T47D (cell line): ENCODE measurements at regions not wholly inside any gene's neighbourhood (a gene's known extent, or its start where the extent isn't known, plus 50 kb on each side); places are given as distances from the start of the nearest gene placed in this dataset.
"Not testable (repeated sequence)": the region's sequence is repeated elsewhere in the genome, so short reads cannot be mapped to it uniquely, and the experiment has no call there.

Source experiments
- DNase-seq, 2 experiments: peaks; one replicate each; pipeline versions ENCODE4 v3.0.0 to v3.0.0-alpha.2; 2011 to 2012; ENCODE audit warnings: low read depth in 1 of 2, low spot score in 1 of 2
- JUND ChIP-seq: IDR thresholded peaks from 2 replicates; pipeline ENCODE4 v1.6.1; 2012; ENCODE audit warnings: low read depth
- in situ Hi-C: cut with HindIII; loops from 2 replicates; pipeline ENCODE4 v1.10.0; 2016; ENCODE audit warnings: low sequenced_read_pairs, low pct_unique_long_range_greater_than_20kb

DNA sequence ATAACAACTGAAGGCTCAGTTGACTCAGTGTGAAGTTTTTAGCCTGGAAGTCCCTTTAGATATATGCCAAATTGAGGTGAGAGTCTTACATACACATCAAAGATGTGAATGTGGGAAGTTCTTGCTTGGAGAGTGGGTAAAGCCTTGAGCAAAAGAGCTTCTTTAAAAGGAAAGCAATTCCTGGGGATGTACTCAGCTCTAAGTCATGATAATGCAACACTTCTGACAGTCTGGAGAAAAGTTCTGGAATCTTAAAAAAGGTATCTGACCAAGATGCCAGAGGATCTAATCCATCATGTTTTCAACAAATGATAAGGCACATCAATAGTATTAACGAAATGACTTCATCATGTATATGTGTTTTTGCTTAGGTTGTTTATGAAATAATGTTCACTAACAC, 351.2 kb downstream of the CDH19 start:
- in situ Hi-C loops, result no loop called here

DNA sequence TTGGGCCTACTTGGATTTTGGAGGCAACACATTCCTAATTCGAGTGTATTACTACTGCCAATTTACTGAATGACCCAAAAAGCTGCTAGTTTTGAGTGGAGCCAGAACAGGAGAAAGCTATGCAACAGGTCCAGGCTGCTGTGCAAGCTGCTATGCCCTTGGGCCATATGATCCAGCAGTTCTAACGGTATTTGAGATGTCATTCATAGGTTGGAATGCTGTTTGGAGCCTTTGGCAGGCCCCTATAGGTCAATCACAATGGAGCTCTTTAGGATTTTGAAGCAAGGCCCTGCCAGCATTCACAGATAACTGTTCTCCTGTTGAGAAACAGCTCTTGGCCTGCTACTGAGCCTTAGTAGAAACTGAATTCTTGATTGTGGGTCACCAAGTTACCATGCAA, 368.7 kb downstream of the CDH19 start:
- DNase-seq, result peak in 1 of 2 experiments; percentile 7
- in situ Hi-C loops, result no loop called here
- no peak for TF ChIP-seq JUND

More for the DNA sequence above, 351.2 kb downstream of the CDH19 start:
- DNase-seq, result no peak
- TF ChIP-seq JUND, result no peak

DNA sequence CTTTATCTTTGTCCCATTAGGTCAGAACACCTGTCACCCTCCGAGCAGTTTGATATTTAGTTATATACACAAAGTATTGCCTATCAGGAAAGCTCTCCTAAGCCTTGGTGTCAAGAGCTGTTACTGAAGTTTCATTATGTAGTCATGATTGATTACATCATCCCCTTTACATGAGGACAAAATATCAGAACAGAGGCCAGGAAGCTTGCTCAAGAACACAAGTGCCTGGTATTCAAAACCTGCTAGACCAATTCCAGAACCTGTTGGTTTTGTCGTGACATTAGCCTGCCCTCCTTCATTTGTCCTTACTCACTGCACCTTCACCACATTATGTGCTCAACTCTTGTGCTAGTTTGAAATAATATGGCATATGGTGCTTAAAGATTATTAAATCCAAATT, 377.1 kb downstream of the CDH19 start:
- in situ Hi-C loops, result no loop called here
- no peak for TF ChIP-seq JUND
- DNase-seq, result peak; percentile 1 to 85

DNA sequence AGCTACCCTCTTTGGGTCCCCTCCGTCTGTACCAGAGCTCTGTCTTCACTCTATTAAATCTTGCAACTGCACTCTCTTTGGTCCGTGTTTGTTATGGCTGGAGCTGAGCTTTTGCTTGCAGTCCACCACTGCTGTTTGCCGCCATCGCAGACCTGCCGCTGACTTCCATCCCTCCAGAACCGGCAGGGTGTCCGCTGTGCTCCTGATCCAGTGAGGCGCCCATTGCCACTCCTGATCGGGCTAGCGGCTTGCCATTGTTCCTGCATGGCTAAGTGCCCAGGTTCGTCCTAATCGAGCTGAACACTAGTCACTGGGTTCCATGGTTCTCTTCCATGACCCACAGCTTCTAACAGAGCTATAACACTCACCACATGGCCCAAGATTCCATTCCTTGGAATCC, 380.6 kb downstream of the CDH19 start:
- in situ Hi-C loops, DNase-seq: not testable (repeated sequence)

DNA sequence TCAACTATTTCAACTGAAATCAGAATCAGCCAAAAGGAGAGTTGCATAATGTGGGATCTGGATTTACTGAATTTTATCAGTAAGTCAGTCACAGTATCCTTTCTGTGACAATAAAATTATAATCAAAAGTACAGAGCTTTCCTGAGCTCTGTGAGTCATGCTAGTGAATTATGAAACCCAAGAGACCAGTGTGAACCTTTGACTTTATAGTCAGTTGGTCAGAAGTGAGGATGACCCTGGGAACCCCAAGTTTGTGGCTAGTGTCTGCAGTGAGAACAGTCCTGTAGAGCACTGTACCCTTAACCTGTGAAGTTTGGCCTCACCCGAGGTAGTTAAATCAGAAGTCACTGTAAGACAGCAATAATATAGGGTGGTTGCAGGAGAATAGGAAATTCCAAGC, 381.7 kb downstream of the CDH19 start:
- TF ChIP-seq JUND, result no peak
- DNase-seq, result no peak
- in situ Hi-C loops, result no loop called here

DNA sequence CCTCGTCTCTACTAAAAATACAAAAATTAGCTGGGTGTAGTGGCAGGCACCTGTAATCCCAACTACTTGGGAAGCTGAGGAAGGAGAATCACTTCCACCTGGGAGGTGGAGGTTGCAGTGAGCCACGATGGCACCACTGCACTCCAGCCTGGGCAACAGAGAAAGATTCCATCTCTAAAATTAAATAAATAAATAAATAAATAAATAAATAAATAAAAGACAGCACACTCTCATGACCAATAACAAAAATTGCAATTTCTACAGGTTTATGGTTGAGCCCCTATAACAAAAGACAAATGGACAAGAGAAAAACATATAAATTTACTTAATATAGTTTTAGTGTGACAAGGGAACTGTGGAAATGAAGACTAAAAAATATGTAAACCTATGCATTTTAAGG, 384.1 kb downstream of the CDH19 start:
- in situ Hi-C loops, result no loop called here

DNA sequence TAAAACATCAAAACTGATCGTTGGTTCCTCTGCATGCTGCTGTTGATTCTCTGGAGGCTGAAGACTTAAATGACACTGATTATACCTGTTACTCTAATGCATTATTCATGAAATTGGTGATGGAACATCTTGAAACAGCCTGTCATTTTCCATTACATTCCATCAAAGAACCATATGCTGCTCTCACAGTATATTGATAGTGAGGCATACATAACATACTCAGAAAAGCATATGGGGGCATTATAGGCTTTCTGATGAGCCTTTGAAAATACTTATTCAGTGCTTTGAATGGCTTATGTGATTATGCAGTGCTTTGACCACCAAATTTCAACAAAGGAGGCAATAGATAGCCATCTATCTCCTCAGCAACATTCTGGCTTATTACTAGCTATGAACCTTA, 392.1 kb downstream of the CDH19 start:
- TF ChIP-seq JUND, result no peak
- DNase-seq, result no peak
- in situ Hi-C loops, result no loop called here

More for the DNA sequence above, 384.1 kb downstream of the CDH19 start:
- DNase-seq, result no peak
- no peak for TF ChIP-seq JUND

DNA sequence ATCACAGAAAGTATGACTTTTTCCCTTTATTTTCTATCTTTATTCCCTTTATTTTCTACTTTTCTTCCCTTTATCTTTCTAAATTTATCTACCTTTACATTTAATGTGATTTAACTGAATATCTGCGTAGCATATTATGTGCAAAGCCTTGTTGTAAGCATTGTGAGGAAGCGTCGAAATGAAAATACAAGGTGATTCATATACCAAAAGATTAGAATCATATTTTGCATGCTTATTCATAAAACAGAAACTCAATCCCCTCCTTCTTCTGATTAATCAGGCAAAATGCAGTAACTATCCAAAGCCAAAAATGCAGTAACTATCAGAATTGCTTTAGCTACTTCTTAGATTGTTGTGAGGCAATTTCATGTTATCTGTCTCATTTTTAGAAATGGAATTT, 393.0 kb downstream of the CDH19 start:
- in situ Hi-C loops, result no loop called here
- DNase-seq, result no peak
- no peak for TF ChIP-seq JUND

DNA sequence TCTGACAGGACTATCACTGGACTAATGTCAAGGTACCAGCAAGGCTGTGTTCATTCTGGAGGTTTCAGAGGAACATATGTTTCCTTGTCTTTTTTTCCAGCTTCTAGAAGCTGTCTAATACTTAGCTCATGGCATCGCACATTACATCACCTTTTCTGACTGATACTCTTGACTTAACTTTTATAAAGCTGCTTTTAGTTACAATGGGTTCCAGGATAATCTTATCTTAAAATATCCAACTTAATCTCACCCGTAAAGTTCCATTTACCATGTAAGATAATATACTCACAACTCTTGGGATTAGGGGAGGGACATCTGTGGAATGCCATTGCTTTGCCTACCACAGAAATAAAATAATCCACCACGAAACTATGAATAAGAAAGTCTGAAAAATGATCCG, 394.2 kb downstream of the CDH19 start:
- in situ Hi-C loops, result no loop called here
- no peak for DNase-seq
- no peak for TF ChIP-seq JUND

DNA sequence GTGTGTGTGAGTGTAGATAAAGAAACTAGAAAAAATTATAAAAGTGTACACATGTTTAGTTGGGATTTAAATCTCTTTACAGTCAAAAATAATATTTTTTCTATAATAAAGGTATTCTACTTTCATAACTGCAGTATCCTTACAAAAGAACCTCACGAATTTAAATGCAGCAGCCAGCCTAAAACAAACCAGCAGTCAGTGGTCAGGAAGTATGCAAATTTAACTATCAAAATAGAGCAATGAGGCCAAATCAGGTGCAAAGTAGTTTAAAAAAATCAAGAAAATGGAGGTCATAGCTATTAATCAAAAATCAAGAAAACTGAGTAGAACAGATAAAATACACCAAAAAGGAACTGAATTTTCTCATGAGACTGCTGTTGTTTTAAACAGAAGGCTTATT, 407.1 kb downstream of the CDH19 start:
- in situ Hi-C loops, result no loop called here
- no peak for DNase-seq
- TF ChIP-seq JUND, result no peak

DNA sequence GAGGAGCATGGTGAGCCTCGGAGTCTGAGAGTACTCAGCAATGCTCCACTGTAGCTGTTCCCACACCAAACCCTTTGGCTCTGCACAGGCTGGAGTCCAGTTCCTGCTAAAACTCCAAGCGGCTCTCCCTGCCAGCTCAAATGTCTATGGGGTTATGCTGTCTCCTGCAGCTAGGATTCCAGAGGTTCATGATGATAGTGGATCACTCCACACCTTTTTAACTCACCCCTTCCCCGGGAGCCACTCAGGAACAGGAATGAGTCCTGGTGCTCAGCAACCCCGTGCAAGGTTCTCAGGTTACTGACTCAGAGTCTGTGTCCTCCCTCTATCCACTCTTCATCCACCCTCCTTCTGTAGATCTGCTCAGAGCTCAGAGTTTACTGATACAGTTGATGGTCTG, 410.0 kb downstream of the CDH19 start:
- DNase-seq, result peak in 1 of 2 experiments; percentile 7
- no peak for TF ChIP-seq JUND
- in situ Hi-C loops, result no loop called here

DNA sequence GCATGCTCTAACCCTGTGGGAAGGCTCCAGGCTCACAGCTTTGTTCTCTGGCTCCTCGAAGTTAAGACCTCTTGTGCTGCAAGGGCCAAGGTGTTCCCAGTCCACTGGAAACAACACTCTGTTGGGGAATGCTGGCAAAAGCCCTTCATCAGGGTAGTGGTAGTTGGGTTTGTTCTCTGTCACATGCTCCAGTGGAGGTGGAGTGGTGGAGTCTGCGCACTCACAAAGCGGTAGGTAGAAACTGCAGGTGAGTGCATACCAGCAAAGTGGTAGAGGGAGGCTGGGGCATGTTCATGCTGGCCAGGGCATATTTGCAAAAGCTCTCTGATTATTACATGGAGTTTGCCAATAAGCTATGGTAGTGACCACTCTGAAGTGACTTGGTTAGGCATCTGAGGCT, 410.5 kb downstream of the CDH19 start:
- no peak for DNase-seq
- no peak for TF ChIP-seq JUND
- in situ Hi-C loops, result no loop called here

DNA sequence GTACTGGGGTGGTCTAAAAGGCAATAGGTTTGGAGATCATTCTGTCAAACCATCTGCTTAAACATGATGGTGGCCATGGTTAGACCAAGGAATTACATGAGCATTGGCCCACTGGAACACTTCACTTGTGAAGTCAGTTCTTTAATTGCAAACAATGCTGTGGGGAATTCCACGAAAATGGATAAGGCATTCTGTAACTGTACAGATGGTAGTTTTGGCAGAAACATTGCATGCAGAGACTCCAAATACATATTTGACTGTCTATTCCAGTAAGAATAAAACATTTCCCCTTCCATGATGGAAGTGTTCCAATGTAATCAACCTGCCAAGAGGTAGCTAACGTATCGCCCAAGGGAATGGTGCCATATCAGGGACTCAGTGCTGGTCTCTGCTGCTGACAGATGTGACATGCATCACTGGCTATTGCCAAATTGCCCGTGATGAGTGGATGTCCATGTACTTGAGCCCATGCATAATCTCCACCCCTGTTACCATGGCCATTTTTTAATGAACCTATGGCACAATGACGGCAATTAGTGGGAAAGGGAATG, 417.9 kb downstream of the CDH7 start:
- no peak for TF ChIP-seq JUND
- in situ Hi-C loops, result no loop called here
- DNase-seq, result no peak
